NCI-H460 (cell line): ENCODE measurements at regions not wholly inside any gene's neighbourhood (a gene's known extent, or its start where the extent isn't known, plus 50 kb on each side); places are given as distances from the start of the nearest gene placed in this dataset.

Experiments
- DNase-seq: peaks from one replicate; pipeline ENCODE4 v3.0.0-alpha.2; 2016; ENCODE audit warnings: low read depth; ENCODE audit errors: extremely low read depth

DNA sequence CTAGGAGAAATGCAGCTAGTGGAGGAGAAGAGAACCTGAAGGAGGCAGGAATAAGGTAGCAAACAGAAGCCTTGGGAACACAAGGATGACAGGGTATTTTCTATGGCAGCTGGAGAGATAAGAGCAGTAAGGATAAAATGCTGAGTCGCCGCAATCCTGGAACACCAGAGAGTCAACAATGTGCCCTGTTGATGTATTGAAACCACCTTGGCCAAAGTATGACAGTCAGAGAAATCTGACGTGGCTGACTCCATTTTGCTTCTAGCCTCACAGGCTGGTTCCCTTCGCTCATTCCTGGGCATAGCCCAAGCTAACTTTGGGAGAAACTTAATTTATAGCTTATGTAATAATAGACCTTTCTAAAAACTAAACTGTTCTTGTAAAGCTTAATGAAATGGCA, 56.6 kb upstream of the C4orf54 start:
- DNase-seq = no peak

DNA sequence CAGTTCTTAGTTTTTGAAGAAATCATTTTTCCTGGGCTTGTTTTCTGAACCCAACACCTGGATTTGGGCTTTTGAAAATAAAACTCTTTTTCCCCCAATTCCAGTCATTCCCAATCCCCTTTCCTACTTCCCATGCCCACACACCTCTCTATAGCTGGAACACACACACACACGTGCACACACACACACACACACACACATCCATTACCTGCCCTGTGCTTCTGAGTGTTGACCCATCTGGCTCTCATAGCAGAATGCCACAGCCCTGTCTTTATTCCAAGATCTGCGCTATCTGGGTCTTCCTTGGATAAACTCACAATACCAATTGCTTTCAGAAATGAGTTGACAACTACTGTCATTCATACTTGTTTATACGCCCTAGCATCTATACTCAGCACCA, 54.9 kb upstream of the C4orf54 start:
- DNase-seq = no peak

DNA sequence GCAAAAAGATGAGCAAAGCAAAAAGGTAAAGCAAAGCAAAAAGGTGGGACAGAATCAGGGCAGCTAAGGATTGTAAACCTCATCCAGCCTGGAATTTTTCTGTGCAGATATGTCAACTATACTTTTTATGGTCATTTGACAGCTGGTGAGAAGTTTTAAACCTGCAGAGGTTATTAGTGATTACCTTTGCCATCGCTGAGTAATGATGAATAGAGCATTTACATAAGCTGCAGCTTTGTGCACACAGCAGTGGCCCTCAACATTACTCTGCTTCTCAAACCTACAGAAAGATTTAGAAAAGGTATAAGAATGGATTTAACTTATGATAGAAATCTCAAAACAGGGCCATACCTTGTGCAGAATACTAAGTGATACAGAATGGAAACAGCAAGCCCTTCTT, 54.5 kb upstream of the C4orf54 start:
- DNase-seq = no peak

DNA sequence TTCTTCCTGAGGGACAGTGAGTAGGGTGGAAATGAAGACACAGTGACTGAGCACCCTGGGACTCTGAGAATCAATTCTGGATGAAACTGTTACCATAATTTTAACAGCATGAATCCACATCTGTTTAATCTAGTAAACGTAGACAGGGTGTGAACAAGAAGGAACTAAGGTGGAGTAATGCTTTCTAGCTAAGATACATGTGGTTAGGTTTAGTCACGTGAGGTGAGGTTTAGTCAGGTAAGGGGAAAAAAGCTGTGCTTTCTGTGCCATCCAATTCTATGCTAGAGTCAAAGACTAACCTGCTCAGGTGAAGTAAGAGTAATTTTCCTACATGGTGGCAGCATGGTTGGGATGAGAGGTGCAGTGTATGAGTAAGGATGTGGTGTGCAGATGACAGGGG, 54.0 kb upstream of the C4orf54 start:
- no peak for DNase-seq

DNA sequence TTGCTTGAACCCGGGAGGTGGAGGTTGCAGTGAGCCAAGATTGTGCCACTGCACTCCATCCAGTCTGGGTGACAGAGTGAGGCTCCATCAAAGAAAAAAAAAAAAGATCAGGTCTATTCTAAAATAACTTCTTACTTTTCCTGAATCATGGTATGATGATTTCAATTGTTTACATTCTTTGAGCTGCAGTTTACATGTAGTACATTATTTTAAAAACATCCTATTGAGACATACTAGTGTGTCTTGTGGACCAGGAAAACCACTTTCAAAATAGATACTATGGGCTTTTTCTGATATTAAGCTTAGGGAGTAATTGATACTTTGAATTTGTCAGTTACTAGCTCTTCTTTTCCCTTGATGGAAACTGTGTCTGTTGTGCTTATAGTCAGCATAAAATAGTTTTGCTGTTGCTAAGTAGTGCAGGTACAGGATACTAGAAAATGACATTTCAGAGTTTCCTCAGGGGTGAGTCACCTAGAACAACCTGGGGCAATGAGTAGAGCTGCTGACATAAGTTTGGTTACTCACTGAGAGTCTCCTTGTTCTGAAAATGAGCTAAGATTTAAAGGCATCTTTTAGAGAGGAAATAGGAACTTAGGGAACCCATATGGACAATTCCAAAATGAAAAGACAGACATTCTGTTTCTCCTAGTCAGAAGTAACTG, 53.2 kb upstream of the C4orf54 start:
- DNase-seq = no peak

DNA sequence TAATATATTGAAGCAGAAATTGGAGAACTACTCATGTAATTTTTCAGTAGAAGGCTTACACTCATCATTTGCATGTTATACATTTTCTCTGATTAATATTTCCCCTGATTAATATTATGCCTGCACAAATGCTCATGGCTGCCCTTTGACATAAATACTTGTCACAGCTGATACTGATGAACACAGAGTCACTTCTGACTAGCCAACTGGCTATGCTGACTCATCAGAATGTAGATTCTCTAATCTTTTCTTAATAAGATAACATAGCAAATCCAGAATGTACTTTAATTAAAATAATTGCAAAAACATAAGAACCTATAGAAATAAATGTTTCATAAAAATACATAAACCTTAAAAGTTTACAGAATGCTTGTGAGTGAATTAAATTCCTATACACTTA, 52.4 kb upstream of the C4orf54 start:
- no peak for DNase-seq

DNA sequence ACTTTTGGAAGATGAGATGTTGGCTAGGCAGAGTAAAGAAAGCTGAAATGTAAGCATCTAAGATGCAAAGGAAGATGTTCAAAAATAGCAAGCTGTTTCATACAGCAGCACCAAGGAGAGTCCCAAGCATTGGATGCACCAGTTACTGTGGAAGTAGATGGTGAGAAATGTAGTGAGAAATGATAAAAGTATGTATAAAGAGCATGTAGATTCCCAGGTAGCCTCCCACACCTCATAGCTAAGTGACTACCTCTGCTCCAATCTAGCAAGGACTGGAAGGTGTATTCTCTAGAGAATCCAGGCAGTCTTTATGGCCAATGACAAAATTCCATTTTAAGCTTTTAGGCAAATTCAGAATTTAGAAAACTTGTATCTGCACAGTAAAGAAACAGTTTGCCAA, 50.9 kb upstream of the C4orf54 start:
- DNase-seq = no peak
